Hepatocyte (in vitro differentiated cells): ENCODE measurements at regions not wholly inside any gene's neighbourhood (a gene's known extent, or its start where the extent isn't known, plus 50 kb on each side); places are given as distances from the start of the nearest gene placed in this dataset.

Experiments
- CTCF ChIP-seq: fragments of 200-600 bp; sonication (generic); IDR thresholded peaks from 2 replicates; pipeline ENCODE4 v1.5.1; 2016; ENCODE audit warnings: antibody characterized with exemption, mild to moderate bottlenecking; ENCODE audit not compliant: poor library complexity
- EZH2 ChIP-seq: fragments of 200-600 bp; sonication (generic); IDR thresholded peaks from 2 replicates; pipeline ENCODE4 v1.6.1; 2016; ENCODE audit warnings: antibody characterized with exemption, mild to moderate bottlenecking, borderline replicate concordance
- EZH2phosphoT487 ChIP-seq: fragments of 200-600 bp; sonication (generic); IDR thresholded peaks from one replicate; pipeline ENCODE4 v1.6.1; 2018; ENCODE audit warnings: antibody characterized with exemption, mild to moderate bottlenecking, low read depth, moderate library complexity; ENCODE audit not compliant: unreplicated experiment, severe bottlenecking

- TF ChIP-seq CTCF (no peak), EZH2 (no peak), EZH2phosphoT487 (no peak)
Observed at GRCh38 chr6:50527985-50528384, 185.3 kb upstream of the TFAP2D start.
